Activated T-helper 2 cell treated with anti-CD3 and anti-CD28 coated beads, Interferon-gamma antibody, Interleukin-2, Interleukin-4, amounts not matched to agents 10 μg/mL and 5 μg/mL and 100 μg/mL, durations not matched to agents 14 hours and 24 hours and 36 hours (primary cell): ENCODE measurements at regions not wholly inside any gene's neighbourhood (a gene's known extent, or its start where the extent isn't known, plus 50 kb on each side); places are given as distances from the start of the nearest gene placed in this dataset.
"Not testable (repeated sequence)": the region's sequence is repeated elsewhere in the genome, so short reads cannot be mapped to it uniquely, and the experiment has no call there.

Experiments
- DNase-seq: peaks from one replicate; pipeline ENCODE4 v3.0.0; 2021; ENCODE audit warnings: low spot score
- H3K27ac Mint-ChIP-seq: one replicate; pipeline ENCODE4 v1.8.0; 2021; ENCODE audit warnings: mixed read lengths
- H3K27me3 Mint-ChIP-seq: one replicate; pipeline ENCODE4 v1.8.0; 2021; ENCODE audit warnings: low read depth, mixed read lengths
- H3K36me3 Mint-ChIP-seq: one replicate; pipeline ENCODE4 v1.8.0; 2021; ENCODE audit warnings: low read depth, mixed read lengths
- H3K4me1 Mint-ChIP-seq: one replicate; pipeline ENCODE4 v1.8.0; 2021; ENCODE audit warnings: low read depth, mixed read lengths
- H3K4me3 Mint-ChIP-seq: one replicate; pipeline ENCODE4 v1.8.0; 2021; ENCODE audit warnings: low read depth, mild to moderate bottlenecking, moderate library complexity, mixed read lengths
- H3K9me3 Mint-ChIP-seq: one replicate; pipeline ENCODE4 v1.8.0; 2021; ENCODE audit warnings: mixed read lengths
- intact Hi-C: fragments of 100-400 bp; cut with micrococcal nuclease; formaldehyde crosslinking; loops from one replicate; pipeline ENCODE4 v1.15.1; 2023

- Mint-ChIP-seq H3K9me3 (peaks cover 35% of the 10 kb centered on the region), H3K27ac (peak overlapping the region; percentile 65), H3K36me3 (peaks cover 30% of the 10 kb centered on the region), H3K4me1 (peaks cover 30% of the 10 kb centered on the region)
- DNase-seq, H3K27me3 Mint-ChIP-seq, H3K4me3 Mint-ChIP-seq: not testable (repeated sequence)
- intact Hi-C loops, result loop anchor here (5.0 kb wide), 1 partner anchor 94 kb away; no protein-coding TSS in a partner anchor
These were observed 124.3 kb upstream of the CCNG1 start for GRCh38 chr5:163313049-163313448.

- intact Hi-C loops, H3K27ac Mint-ChIP-seq: not testable (repeated sequence)
- peaks cover 23% of the 10 kb centered on the region for H3K36me3 Mint-ChIP-seq
These were observed 121.0 kb upstream of the CCNG1 start for GRCh38 chr5:163316374-163316773.

GRCh38 chr5:163318707-163319106, 118.7 kb upstream of the CCNG1 start:
- peaks cover 4% of the 10 kb centered on the region for H3K9me3 Mint-ChIP-seq
- peaks cover 3% of the 10 kb centered on the region for H3K27me3 Mint-ChIP-seq
- DNase-seq, result no peak
- no peak overlapping the region for H3K27ac Mint-ChIP-seq
- H3K36me3 Mint-ChIP-seq, result peaks cover 3% of the 10 kb centered on the region
- no peaks in the 10 kb centered on the region for H3K4me1 Mint-ChIP-seq
- intact Hi-C loops, result no loop called here
- no peak overlapping the region for H3K4me3 Mint-ChIP-seq

More at GRCh38 chr5:163316374-163316773, 121.0 kb upstream of the CCNG1 start:
- Mint-ChIP-seq H3K4me1 (peaks cover 13% of the 10 kb centered on the region), H3K9me3 (peaks cover 25% of the 10 kb centered on the region)
- H3K27me3 Mint-ChIP-seq, DNase-seq, H3K4me3 Mint-ChIP-seq: not testable (repeated sequence)

- intact Hi-C loops, result no loop called here
- no peak for DNase-seq
- Mint-ChIP-seq H3K4me1 (no peaks in the 10 kb centered on the region), H3K4me3 (no peak overlapping the region), H3K9me3 (no peaks in the 10 kb centered on the region), H3K27me3 (peaks cover 5% of the 10 kb centered on the region), H3K36me3 (no peaks in the 10 kb centered on the region), H3K27ac (no peak overlapping the region)
These were observed 115.9 kb upstream of the CCNG1 start for GRCh38 chr5:163321511-163321910.

GRCh38 chr5:163330723-163331668, 106.4 kb upstream of the CCNG1 start:
- no peak overlapping the region for H3K4me3 Mint-ChIP-seq
- H3K27me3 Mint-ChIP-seq, result peaks cover 7% of the 10 kb centered on the region
- H3K4me1 Mint-ChIP-seq, result no peaks in the 10 kb centered on the region
- no peak for DNase-seq
- intact Hi-C loops, result no loop called here
- H3K36me3 Mint-ChIP-seq, result no peaks in the 10 kb centered on the region
- no peaks in the 10 kb centered on the region for H3K9me3 Mint-ChIP-seq
- no peak overlapping the region for H3K27ac Mint-ChIP-seq

GRCh38 chr5:163336074-163336473, 101.3 kb upstream of the CCNG1 start:
- H3K9me3 Mint-ChIP-seq, result not testable (repeated sequence)

GRCh38 chr5:163339148-163339547, 98.2 kb upstream of the CCNG1 start:
- Mint-ChIP-seq H3K4me3 (no peak overlapping the region), H3K9me3 (no peaks in the 10 kb centered on the region), H3K36me3 (no peaks in the 10 kb centered on the region), H3K27ac (no peak overlapping the region), H3K4me1 (no peaks in the 10 kb centered on the region), H3K27me3 (no peaks in the 10 kb centered on the region)
- intact Hi-C loops, result no loop called here
- DNase-seq, result no peak

More at GRCh38 chr5:163336074-163336473, 101.3 kb upstream of the CCNG1 start:
- H3K27me3 Mint-ChIP-seq, H3K4me3 Mint-ChIP-seq, H3K4me1 Mint-ChIP-seq, H3K27ac Mint-ChIP-seq, DNase-seq, H3K36me3 Mint-ChIP-seq, intact Hi-C loops: not testable (repeated sequence)

GRCh38 chr5:163340378-163340777, 97.0 kb upstream of the CCNG1 start:
- H3K36me3 Mint-ChIP-seq, H3K27me3 Mint-ChIP-seq, H3K9me3 Mint-ChIP-seq, H3K27ac Mint-ChIP-seq, DNase-seq, H3K4me1 Mint-ChIP-seq, H3K4me3 Mint-ChIP-seq, intact Hi-C loops: not testable (repeated sequence)

GRCh38 chr5:163342306-163342705, 95.1 kb upstream of the CCNG1 start:
- intact Hi-C loops, result no loop called here
- Mint-ChIP-seq H3K36me3 (no peaks in the 10 kb centered on the region), H3K4me1 (no peaks in the 10 kb centered on the region), H3K27ac (no peak overlapping the region), H3K4me3 (no peak overlapping the region), H3K9me3 (no peaks in the 10 kb centered on the region), H3K27me3 (peaks cover 4% of the 10 kb centered on the region)
- no peak for DNase-seq

- Mint-ChIP-seq H3K36me3 (no peaks in the 10 kb centered on the region), H3K4me3 (no peak overlapping the region), H3K27me3 (peaks cover 4% of the 10 kb centered on the region), H3K9me3 (no peaks in the 10 kb centered on the region), H3K4me1 (no peaks in the 10 kb centered on the region), H3K27ac (no peak overlapping the region)
- intact Hi-C loops, result loop anchor here (5.0 kb wide), 1 partner anchor 243 kb away; no protein-coding TSS in a partner anchor
- DNase-seq, result no peak
These were observed 92.2 kb upstream of the CCNG1 start for GRCh38 chr5:163345216-163345615.

GRCh38 chr5:163347671-163348070, 89.7 kb upstream of the CCNG1 start:
- H3K9me3 Mint-ChIP-seq, result no peaks in the 10 kb centered on the region
- no peaks in the 10 kb centered on the region for H3K36me3 Mint-ChIP-seq
- H3K4me1 Mint-ChIP-seq, result no peaks in the 10 kb centered on the region
- intact Hi-C loops, result loop anchor here (1.0 to 5.0 kb wide), 3 partner anchors 41 to 1803 kb away; no protein-coding TSS in a partner anchor
- DNase-seq, result peak; percentile 34
- H3K27me3 Mint-ChIP-seq, result peaks cover 6% of the 10 kb centered on the region
- H3K27ac Mint-ChIP-seq, result no peak overlapping the region
- H3K4me3 Mint-ChIP-seq, result no peak overlapping the region

GRCh38 chr5:163350083-163350482, 87.3 kb upstream of the CCNG1 start:
- Mint-ChIP-seq H3K27ac (no peak overlapping the region), H3K36me3 (no peaks in the 10 kb centered on the region), H3K4me1 (no peaks in the 10 kb centered on the region), H3K27me3 (peaks cover 6% of the 10 kb centered on the region), H3K9me3 (no peaks in the 10 kb centered on the region), H3K4me3 (no peak overlapping the region)
- intact Hi-C loops, result loop anchor here (5.0 kb wide), 1 partner anchor 57 kb away; no protein-coding TSS in a partner anchor
- no peak for DNase-seq

GRCh38 chr5:163352531-163352930, 84.9 kb upstream of the CCNG1 start:
- intact Hi-C loops, result loop anchor here (5.0 kb wide), 1 partner anchor 55 kb away; no protein-coding TSS in a partner anchor
- H3K9me3 Mint-ChIP-seq, result no peaks in the 10 kb centered on the region
- no peak for DNase-seq
- no peak overlapping the region for H3K27ac Mint-ChIP-seq
- H3K27me3 Mint-ChIP-seq, result peaks cover 2% of the 10 kb centered on the region
- no peaks in the 10 kb centered on the region for H3K36me3 Mint-ChIP-seq
- no peak overlapping the region for H3K4me3 Mint-ChIP-seq
- H3K4me1 Mint-ChIP-seq, result no peaks in the 10 kb centered on the region
